ENCODE measurements at regions not wholly inside any gene's neighbourhood (a gene's known extent, or its start where the extent isn't known, plus 50 kb on each side); places are given as distances from the start of the nearest gene placed in this dataset.

DNA sequence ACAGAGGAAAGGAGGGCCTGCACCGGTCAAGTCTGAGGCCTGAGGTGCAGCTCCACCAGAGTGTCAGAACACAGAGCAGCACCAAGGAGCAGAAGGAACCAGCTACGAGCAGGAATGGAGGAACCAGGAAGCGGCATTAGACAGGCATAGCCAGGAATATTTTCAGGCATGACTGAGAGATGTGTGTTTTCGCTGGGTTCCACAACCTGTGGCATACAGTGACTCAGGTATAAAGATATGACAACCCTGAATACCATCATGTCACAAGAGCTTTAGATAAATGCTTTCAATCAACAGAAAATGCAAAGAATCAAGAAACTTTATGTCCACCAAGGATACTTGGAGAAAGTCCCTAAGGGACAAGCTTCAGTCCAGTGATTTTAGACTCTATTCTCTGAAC is 189.3 kb upstream of the NRIP1 start:
- no peak for TF ChIP-seq EZH2 (IDR thresholded peaks at IDR 0.05; ENCODE audit: borderline replicate concordance, low read depth, low read length, severe bottlenecking)
- TF ChIP-seq, protein P1, sequence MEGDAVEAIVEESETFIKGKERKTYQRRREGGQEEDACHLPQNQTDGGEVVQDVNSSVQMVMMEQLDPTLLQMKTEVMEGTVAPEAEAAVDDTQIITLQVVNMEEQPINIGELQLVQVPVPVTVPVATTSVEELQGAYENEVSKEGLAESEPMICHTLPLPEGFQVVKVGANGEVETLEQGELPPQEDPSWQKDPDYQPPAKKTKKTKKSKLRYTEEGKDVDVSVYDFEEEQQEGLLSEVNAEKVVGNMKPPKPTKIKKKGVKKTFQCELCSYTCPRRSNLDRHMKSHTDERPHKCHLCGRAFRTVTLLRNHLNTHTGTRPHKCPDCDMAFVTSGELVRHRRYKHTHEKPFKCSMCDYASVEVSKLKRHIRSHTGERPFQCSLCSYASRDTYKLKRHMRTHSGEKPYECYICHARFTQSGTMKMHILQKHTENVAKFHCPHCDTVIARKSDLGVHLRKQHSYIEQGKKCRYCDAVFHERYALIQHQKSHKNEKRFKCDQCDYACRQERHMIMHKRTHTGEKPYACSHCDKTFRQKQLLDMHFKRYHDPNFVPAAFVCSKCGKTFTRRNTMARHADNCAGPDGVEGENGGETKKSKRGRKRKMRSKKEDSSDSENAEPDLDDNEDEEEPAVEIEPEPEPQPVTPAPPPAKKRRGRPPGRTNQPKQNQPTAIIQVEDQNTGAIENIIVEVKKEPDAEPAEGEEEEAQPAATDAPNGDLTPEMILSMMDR (IDR thresholded peaks at IDR 0.05; ENCODE audit: borderline replicate concordance, extremely low read depth, low read length, poor library complexity, severe bottlenecking): no peak

Measured in DND-41 (cell line).